ENCODE measurements at regions not wholly inside any gene's neighbourhood (a gene's known extent, or its start where the extent isn't known, plus 50 kb on each side); places are given as distances from the start of the nearest gene placed in this dataset.

DNA sequence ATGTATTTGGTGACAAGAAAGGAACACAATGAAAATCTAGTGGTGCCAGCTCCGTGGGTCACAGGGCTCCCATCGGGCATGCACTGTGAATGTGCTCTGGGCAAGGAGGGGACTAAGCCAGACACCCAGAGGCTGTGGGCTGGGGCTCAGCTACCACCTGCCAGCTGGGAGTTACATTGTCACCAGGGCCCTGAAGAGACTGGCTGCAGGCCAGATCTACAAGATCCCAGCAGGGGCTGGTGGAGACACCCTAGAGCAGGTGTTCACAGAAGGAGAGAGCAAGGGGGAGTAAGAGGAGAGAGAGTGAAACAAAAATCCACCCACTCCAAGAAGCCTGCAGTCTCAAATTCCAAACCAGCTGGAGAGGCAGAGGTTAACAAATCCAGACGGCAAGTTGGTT is 116.6 kb upstream of the ADCY1 start:
- DNase-seq, result no peak

DNA sequence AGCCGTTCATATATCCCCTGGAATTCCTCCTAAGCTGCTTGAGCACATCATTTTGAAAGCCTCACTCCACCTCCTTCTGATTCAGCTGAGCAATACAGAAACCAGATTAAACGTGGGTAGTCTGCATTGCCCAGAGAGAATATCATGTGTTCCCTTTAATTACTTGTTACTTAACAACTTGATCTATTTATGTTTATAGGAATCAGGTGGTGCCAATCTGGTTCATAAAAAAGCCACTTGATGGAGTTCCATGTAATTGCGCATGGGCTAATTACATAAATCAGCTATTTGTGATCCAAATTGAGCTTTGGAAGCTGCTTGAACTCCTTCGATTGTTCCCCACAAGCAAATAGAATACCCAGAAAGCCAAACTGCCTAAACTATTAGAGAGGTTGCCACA is 114.7 kb upstream of the ADCY1 start:
- no peak for DNase-seq

DNA sequence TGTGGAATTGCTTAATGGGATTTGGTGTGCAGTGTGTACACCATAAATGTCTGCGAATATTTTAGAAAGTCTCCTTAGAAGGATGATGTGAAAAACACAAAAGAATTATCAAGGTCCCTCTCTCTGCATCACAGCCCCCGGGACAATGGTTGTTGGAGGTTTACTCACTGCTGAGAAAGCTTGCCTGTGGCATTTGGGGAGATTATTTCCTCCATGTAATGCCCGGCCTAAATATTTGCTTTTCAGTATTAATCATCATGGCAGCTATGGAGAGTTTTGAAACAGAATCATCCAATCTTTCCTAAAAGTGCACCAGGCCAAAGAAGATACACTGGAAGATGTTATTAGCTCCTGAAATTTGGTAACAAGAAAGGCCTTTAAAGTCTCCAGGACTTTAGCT is 113.8 kb upstream of the ADCY1 start:
- no peak for DNase-seq

DNA sequence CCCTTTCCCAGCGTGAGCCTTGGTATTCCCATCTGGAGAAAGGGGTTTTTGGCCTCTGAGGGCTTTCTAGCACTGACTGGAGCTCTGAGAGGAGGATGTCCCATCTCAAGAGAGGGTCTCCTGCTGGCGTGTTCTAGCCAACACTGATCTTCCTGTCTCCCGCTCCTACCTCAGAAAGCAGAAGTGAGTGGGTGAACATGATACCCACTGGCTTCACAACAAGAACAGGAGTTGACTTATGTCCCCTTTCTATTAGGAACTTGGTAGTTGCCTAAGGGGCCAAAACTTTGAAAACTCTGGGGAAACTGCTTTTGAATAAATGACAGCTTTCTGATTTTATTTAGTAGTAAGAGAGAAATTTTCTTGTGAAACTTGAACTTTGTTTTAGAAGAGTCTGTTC is 113.1 kb upstream of the ADCY1 start:
- DNase-seq, result no peak

DNA sequence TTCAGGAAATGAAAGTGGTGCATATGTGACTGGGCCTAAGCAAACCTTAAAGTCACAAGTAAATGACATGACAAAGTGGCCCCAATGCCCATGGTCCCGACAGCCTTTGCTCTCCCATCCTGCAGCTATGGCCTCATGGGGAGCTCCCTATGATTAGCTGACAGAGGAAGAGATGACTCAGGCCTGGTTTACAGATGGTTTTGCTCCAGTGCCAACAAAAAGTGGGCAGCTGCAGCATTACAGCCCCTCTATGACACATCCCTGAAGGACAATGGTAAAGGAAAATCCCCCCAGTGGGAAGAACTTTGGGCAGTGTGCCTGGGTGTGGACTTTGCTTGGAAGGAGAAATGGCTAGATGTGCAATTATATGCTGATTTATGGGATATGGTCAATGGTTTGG is 105.1 kb upstream of the ADCY1 start:
- no peak for DNase-seq

DNA sequence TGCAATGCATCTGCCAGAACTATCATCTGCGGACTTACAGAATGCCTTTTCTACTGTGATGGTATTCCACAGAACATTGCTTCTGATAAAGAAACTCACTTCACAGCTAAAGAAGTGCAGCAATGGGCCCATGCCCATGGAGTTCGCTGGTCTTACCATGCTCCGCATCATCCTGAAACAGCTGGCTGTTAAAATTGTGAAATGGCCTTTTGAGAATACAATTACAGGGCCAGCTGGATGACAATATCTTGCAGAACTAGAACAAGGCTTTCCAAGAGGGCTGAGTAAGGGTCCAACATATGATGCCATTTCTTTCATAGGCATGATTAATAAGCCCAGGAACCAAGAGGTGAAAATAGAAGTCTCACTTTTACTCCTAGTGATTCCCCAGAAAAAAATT is 104.1 kb upstream of the ADCY1 start:
- DNase-seq, result no peak

DNA sequence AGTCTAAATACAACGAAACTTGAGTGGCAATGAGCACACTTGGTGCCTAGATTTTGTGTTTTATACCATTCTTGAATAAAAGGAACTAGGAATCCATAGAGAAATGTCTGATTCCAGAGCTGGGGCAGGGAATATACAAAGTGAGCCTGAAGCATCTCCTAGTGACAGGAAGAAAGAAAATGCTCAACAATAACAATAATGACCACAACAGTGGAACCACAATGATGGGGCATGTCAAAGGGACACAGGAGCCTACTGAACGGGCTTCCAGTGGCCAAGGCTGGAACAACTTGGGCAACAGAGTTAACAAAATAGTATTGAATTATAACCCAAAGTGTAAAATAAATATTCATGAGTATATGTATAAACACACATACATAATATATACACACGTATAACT is 94.4 kb upstream of the ADCY1 start:
- DNase-seq, result no peak

DNA sequence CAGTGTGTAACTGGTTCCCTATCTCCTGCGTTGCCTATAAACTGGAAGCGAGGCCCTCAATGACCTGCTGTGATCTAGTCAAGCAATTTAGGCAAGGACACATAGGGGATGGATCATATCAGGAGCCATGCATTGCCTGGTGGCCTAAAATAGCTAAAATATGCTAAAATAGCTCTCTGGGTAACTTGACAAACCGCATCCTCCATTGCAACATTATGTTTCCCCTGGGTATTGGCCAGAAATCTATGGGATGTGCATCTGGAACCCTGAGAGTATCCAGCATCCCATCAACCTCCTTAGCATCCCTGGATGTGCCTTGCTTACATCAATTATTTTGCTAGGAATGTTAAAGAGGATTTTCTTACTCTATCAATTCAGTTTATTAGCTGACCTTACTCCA is 91.7 kb upstream of the ADCY1 start:
- no peak for DNase-seq

DNA sequence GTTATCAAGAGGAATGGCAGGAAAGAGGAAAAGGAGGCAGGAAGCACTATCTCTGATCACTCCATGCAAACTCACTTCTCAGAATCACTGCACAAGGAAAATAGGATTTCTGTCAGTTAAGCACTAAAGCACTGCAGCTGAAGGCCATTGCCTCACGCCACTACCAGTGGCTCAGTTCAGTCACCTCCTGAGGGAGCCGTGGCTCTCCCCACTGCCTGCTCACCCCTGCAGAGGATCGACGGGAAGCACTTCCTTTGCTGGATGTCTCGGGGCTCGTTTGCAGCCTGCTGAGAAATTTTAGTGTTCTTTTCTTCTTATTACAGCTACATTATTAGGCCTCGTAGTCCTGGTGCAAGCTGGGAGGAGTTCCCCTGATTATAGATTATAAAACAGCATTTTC is 90.1 kb upstream of the ADCY1 start:
- DNase-seq, result peak; percentile 11

DNA sequence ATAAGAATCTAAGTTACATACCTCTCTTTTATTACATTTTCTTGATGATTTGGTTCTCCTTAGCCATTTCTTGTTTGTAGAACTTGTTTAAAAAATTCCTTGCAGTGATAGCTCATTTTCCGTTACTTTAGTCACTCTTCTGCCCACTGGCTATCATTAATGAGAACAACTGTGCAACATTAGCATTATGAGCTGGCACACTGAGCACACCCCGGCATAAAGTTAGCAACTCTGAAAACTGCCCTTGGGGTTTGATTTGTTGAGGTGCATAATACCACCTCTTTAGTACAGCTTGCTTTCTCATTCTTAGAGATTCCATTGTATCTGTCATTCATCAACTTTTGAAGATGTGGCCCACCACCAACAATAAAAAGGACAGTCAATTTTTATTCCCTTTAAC is 87.6 kb upstream of the ADCY1 start:
- DNase-seq, result no peak

DNA sequence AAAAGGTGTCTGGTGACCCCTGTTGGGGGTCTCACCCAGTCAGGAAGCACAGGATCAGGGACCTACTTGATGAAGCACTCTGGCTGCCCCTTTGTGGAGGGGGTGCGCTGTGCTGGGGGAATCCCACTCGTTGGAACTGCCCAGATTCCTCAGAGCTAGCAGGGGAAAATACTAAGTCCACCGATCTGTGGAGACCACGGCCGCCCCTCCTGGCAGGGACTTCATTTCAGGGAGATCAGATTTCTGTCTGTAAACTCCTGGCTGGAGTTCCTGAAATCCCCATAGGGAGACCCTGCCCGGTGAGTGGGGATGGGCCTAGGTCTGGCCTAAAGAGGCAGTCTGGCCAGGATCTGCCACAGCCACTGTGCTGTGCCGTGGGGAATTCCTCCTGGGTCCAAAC is 79.3 kb upstream of the ADCY1 start:
- DNase-seq, result no peak

DNA sequence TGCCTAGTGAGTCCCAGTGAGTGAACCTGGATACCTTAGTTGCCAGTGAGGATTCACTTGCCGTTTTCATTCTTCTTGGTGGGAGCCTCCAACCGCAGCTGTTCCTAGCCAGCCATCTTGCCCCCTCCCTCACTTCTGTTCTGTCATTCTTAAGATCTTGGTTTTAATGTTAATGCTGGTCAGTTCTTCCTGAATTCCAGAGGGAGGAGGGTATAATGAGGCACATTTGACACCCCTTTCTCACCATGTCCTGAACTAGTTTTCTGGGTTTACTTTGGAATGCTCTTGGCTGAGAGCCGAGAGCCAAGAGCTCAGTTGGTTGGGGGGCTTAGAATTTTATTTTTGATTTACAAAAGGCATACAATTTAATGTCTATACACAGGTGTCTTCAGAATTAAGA is 78.5 kb upstream of the ADCY1 start:
- no peak for DNase-seq

DNA sequence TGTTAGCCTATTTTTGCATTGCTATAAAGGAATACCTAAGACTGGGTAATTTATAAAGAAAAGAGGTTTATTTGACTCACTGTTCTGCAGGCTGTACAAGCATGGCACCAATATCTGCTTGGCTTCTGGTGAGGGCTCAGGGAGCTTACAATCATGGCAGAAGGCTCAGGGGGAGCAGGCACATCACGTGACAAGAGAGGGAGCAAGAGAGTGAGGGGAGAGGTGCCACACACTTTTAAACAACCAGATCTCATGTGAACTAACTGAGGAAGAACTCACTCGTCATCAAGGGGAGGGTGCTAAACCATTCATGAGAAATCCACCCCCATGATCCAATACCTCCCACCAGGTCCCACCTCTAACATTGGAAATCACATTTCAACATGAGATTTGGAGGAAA is 73.9 kb upstream of the ADCY1 start:
- DNase-seq, result no peak

DNA sequence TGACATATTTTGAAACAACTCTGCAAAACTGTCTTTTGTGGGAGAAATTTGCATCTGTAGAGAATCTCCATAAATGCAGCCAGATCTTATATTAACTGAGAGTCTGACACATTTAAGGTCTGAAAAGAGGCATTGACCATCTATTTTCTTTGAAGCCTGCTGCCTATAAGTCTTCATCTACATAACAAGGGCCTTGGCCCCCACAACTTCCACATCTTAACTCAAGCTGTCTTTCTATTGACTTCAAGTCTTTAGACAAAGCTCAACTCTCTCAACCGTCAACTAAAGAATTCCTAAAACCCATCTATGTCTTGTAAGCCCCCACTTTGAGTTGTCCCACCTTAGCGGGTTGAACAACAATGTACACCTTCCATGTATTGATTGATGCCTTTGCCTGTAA is 72.4 kb upstream of the ADCY1 start:
- DNase-seq, result no peak

DNA sequence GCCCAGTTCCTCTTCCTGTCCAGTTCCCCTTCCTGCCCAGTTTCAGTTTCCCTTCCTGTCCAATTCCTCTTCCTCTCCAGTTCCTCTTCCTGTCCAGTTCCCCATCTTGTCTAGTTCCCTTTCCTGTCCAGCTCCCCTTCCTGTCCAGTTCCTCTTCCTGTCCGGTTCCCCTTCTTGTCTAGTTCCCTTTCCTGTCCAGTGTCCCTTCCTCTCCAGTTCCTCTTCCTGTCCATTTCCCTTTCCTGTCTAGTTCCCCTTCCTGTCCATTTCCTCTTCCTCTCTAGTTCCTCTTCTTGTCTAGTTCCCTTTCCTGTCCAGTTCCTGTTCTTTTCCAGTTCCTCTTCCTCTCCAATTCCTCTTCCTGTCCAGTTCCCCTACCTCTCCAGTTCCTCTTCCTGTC is 68.1 kb upstream of the ADCY1 start:
- DNase-seq, result no peak

DNA sequence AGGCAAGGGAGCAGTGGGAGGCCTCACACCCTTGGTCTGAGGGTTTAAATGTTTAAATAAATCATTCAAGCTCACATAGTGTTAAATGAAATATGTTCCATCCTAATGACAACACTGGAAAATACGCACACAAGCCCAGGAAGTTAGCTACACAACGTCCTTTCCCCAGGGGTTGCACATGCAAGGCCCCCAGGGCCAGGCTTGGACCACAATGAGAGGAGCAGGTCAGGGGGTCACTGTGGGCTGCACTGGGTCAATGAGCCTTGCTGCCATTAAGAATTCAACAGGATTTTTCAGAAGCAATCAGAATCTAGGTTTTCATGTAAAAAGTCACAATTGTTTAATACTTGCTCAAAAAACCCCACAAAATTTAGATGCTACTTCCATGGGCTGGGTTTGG is 64.9 kb upstream of the ADCY1 start:
- DNase-seq, result no peak

DNA sequence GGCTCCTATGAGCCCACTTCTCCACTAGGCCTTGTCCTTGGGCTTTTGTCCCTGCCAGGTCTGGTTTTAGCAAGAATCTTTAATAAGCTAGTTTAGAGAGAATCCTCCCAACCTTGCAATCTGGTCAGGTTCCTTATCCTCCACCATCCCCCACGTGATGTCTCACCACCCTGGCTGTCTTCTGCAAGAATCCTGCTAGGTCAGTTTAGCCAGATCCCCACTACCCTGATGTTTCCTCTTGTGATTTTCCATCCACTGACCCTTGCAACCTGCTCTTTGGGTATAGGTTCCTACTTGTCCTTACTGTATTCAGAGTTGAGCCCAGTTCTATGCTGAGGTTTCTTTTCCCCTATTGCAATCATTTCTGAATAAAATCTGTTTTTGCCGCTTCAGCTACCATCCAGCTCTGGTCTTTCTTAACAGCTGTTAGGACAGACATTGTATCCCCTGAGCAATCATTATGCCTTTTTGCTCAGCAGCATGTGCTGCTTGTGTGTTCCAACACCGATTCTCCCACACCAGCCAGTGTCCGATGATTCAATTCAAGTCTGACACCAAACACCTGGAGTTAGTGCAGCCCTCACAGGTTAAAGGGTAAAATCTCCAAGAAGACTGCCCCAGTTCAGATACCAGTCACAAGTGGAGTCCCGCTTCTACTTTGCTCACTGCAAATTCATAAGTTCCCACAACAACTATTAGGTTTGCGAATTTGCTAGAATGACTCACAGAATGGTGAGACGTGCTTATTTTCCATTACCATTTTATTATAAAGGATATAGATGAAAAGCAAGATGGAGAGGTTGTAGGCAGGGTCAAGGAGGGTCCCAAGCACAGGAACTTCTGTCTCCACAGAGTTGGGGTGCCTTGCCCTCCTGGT is 62.2 kb upstream of the ADCY1 start:
- peak; percentile 15 for DNase-seq

DNA sequence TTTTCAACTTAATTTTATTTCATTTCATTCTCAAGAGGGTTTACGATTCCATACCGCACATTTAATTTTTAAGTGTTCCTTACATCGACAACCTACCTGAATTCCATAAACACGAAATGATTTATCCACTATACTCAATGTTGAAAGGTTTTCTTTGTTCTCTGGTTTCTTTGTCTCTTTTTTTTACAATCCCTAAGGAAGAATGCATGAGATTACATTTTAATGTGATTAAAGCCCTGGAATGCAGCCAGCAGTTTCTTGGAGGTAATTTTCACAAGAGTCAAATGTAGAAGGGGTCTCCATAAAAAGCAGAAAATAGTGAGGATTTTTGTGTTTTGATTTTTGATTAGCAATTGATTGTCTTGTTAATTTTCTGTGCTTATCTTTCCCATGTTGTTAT is 59.2 kb upstream of the ADCY1 start:
- DNase-seq, result no peak

DNA sequence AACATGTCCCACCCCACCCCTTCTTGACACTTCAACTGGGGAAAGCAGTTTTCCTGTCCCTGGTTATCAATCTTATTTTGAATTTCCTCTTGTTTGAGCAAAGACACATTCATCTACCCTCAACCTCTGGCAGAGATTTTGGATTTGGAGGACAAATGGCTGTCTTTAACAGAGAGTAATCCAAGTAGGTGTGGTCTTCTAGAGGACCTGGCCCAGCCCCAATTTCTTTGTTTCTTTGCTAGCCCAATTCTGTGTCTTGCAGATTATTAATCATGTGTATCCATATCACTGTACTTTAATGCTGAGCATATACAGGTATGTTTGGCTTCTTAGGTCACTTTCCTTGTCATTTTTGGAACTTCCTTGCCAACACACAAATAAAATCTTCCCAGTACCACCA is 58.8 kb upstream of the ADCY1 start:
- DNase-seq, result no peak
